Activated naive CD8-positive, alpha-beta T cell treated with anti-CD3 and anti-CD28 coated beads, Interleukin-2, amount 50 U/mL, for 16 hours (primary cell): ENCODE measurements at regions not wholly inside any gene's neighbourhood (a gene's known extent, or its start where the extent isn't known, plus 50 kb on each side); places are given as distances from the start of the nearest gene placed in this dataset.

Experiments
- DNase-seq: peaks from one replicate; pipeline ENCODE4 v3.0.0-alpha.2; 2020; ENCODE audit warnings: low read depth, low spot score

- no peak for DNase-seq
Observed at GRCh38 chr10:21031232-21031795, 134.2 kb upstream of the NEBL start.

- DNase-seq, result no peak
Observed at GRCh38 chr10:21030091-21030490, 133.0 kb upstream of the NEBL start.

- DNase-seq, result no peak
Observed at GRCh38 chr10:21022821-21023220, 125.7 kb upstream of the NEBL start.

GRCh38 chr10:21021843-21022594 is 124.9 kb upstream of the NEBL start:
- DNase-seq, result no peak

- DNase-seq, result no peak
Observed at GRCh38 chr10:21021231-21021630, 124.1 kb upstream of the NEBL start.

- no peak for DNase-seq
Observed at GRCh38 chr10:21020545-21020944, 123.4 kb upstream of the NEBL start.

- no peak for DNase-seq
Observed at GRCh38 chr10:21019436-21019835, 122.3 kb upstream of the NEBL start.

GRCh38 chr10:21015851-21016250 is 118.7 kb upstream of the NEBL start:
- no peak for DNase-seq

- DNase-seq, result no peak
Observed at GRCh38 chr10:21014141-21014540, 117.0 kb upstream of the NEBL start.

- no peak for DNase-seq
Observed at GRCh38 chr10:21011433-21012018, 114.4 kb upstream of the NEBL start.

- DNase-seq, result no peak
Observed at GRCh38 chr10:21010615-21011014, 113.5 kb upstream of the NEBL start.

GRCh38 chr10:21003240-21003822 is 106.2 kb upstream of the NEBL start:
- DNase-seq, result no peak

GRCh38 chr10:21002091-21002878 is 105.2 kb upstream of the NEBL start:
- DNase-seq, result no peak

GRCh38 chr10:20999699-21000098 is 102.6 kb upstream of the NEBL start:
- DNase-seq, result no peak

- DNase-seq, result no peak
Observed at GRCh38 chr10:20998036-20998435, 100.9 kb upstream of the NEBL start.

GRCh38 chr10:20995123-20995987 is 98.2 kb upstream of the NEBL start:
- DNase-seq, result no peak

- DNase-seq, result no peak
Observed at GRCh38 chr10:20993830-20994527, 96.9 kb upstream of the NEBL start.

GRCh38 chr10:20993389-20993788 is 96.3 kb upstream of the NEBL start:
- DNase-seq, result no peak

GRCh38 chr10:20991526-20991925 is 94.4 kb upstream of the NEBL start:
- DNase-seq, result no peak

- DNase-seq, result no peak
Observed at GRCh38 chr10:20990604-20991003, 93.5 kb upstream of the NEBL start.
